ENCODE measurements at regions not wholly inside any gene's neighbourhood (a gene's known extent, or its start where the extent isn't known, plus 50 kb on each side); places are given as distances from the start of the nearest gene placed in this dataset.
A peak's percentile ranks its signal among the peaks of the same experiment; 100 is the strongest.

GRCh38 chr6:48272518-48272917, 161.5 kb upstream of the PTCHD4 start:
- Histone ChIP-seq H3K79me2 (ENCODE audit: control insufficient read depth, insufficient read depth, low read length, unreplicated experiment) (no peaks in the 10 kb centered on the region), H3K27me3 (ENCODE audit: insufficient read depth, low read length) (no peaks in the 10 kb centered on the region), H3K4me3 (ENCODE audit: low read depth, low read length) (no peak overlapping the region), H2AFZ (ENCODE audit: low read length, unreplicated experiment) (no peak overlapping the region), H3K27ac (ENCODE audit: low read depth, low read length) (no peak overlapping the region), H3K36me3 (ENCODE audit: insufficient read depth, low read length) (no peaks in the 10 kb centered on the region), H3K4me1 (ENCODE audit: control insufficient read depth, insufficient read depth, low read length, unreplicated experiment) (no peaks in the 10 kb centered on the region)

GRCh38 chr6:48255094-48255493, 144.1 kb upstream of the PTCHD4 start:
- H3K36me3 ChIP-seq (ENCODE audit: insufficient read depth, low read length) = no peaks in the 10 kb centered on the region
- H3K27me3 ChIP-seq (ENCODE audit: insufficient read depth, low read length) = no peaks in the 10 kb centered on the region
- H3K4me1 ChIP-seq (ENCODE audit: control insufficient read depth, insufficient read depth, low read length, unreplicated experiment) = no peaks in the 10 kb centered on the region
- H3K79me2 ChIP-seq (ENCODE audit: control insufficient read depth, insufficient read depth, low read length, unreplicated experiment) = no peaks in the 10 kb centered on the region
- H3K4me3 ChIP-seq (ENCODE audit: low read depth, low read length) = no peak overlapping the region
- H2AFZ ChIP-seq (ENCODE audit: low read length, unreplicated experiment) = no peak overlapping the region
- H3K27ac ChIP-seq (ENCODE audit: low read depth, low read length) = no peak overlapping the region

GRCh38 chr6:48249071-48249470, 138.1 kb upstream of the PTCHD4 start:
- H3K4me1 ChIP-seq (ENCODE audit: control insufficient read depth, insufficient read depth, low read length, unreplicated experiment) = no peaks in the 10 kb centered on the region
- H3K4me3 ChIP-seq (ENCODE audit: low read depth, low read length) = no peak overlapping the region
- H3K27ac ChIP-seq (ENCODE audit: low read depth, low read length) = no peak overlapping the region
- H3K79me2 ChIP-seq (ENCODE audit: control insufficient read depth, insufficient read depth, low read length, unreplicated experiment) = no peaks in the 10 kb centered on the region
- H3K36me3 ChIP-seq (ENCODE audit: insufficient read depth, low read length) = no peaks in the 10 kb centered on the region
- no peak overlapping the region for H2AFZ ChIP-seq (ENCODE audit: low read length, unreplicated experiment)
- no peaks in the 10 kb centered on the region for H3K27me3 ChIP-seq (ENCODE audit: insufficient read depth, low read length)

- no peaks in the 10 kb centered on the region for H3K79me2 ChIP-seq (ENCODE audit: control insufficient read depth, insufficient read depth, low read length, unreplicated experiment)
- H3K27me3 ChIP-seq (ENCODE audit: insufficient read depth, low read length) = no peaks in the 10 kb centered on the region
- no peak overlapping the region for H2AFZ ChIP-seq (ENCODE audit: low read length, unreplicated experiment)
- H3K27ac ChIP-seq (ENCODE audit: low read depth, low read length) = no peak overlapping the region
- no peak overlapping the region for H3K4me3 ChIP-seq (ENCODE audit: low read depth, low read length)
- H3K36me3 ChIP-seq (ENCODE audit: insufficient read depth, low read length) = no peaks in the 10 kb centered on the region
- H3K4me1 ChIP-seq (ENCODE audit: control insufficient read depth, insufficient read depth, low read length, unreplicated experiment) = no peaks in the 10 kb centered on the region
Observed at GRCh38 chr6:48243071-48243470, 132.1 kb upstream of the PTCHD4 start.

- Histone ChIP-seq H3K79me2 (ENCODE audit: control insufficient read depth, insufficient read depth, low read length, unreplicated experiment) (no peaks in the 10 kb centered on the region), H3K27ac (ENCODE audit: low read depth, low read length) (no peak overlapping the region), H3K4me3 (ENCODE audit: low read depth, low read length) (no peak overlapping the region), H3K27me3 (ENCODE audit: insufficient read depth, low read length) (no peaks in the 10 kb centered on the region), H3K36me3 (ENCODE audit: insufficient read depth, low read length) (no peaks in the 10 kb centered on the region), H3K4me1 (ENCODE audit: control insufficient read depth, insufficient read depth, low read length, unreplicated experiment) (no peaks in the 10 kb centered on the region), H2AFZ (ENCODE audit: low read length, unreplicated experiment) (no peak overlapping the region)
Observed at GRCh38 chr6:48240287-48240686, 129.3 kb upstream of the PTCHD4 start.

- Histone ChIP-seq H3K36me3 (ENCODE audit: insufficient read depth, low read length) (no peaks in the 10 kb centered on the region), H2AFZ (ENCODE audit: low read length, unreplicated experiment) (no peak overlapping the region), H3K27ac (ENCODE audit: low read depth, low read length) (no peak overlapping the region), H3K4me3 (ENCODE audit: low read depth, low read length) (no peak overlapping the region), H3K79me2 (ENCODE audit: control insufficient read depth, insufficient read depth, low read length, unreplicated experiment) (no peaks in the 10 kb centered on the region), H3K4me1 (ENCODE audit: control insufficient read depth, insufficient read depth, low read length, unreplicated experiment) (no peaks in the 10 kb centered on the region), H3K27me3 (ENCODE audit: insufficient read depth, low read length) (no peaks in the 10 kb centered on the region)
Observed at GRCh38 chr6:48236375-48236774, 125.4 kb upstream of the PTCHD4 start.

GRCh38 chr6:48233063-48233462, 122.1 kb upstream of the PTCHD4 start:
- Histone ChIP-seq H3K27me3 (ENCODE audit: insufficient read depth, low read length) (no peaks in the 10 kb centered on the region), H3K4me1 (ENCODE audit: control insufficient read depth, insufficient read depth, low read length, unreplicated experiment) (no peaks in the 10 kb centered on the region), H2AFZ (ENCODE audit: low read length, unreplicated experiment) (no peak overlapping the region), H3K27ac (ENCODE audit: low read depth, low read length) (no peak overlapping the region), H3K79me2 (ENCODE audit: control insufficient read depth, insufficient read depth, low read length, unreplicated experiment) (no peaks in the 10 kb centered on the region), H3K36me3 (ENCODE audit: insufficient read depth, low read length) (no peaks in the 10 kb centered on the region), H3K4me3 (ENCODE audit: low read depth, low read length) (no peak overlapping the region)

- H2AFZ ChIP-seq (ENCODE audit: low read length, unreplicated experiment) = no peak overlapping the region
- no peaks in the 10 kb centered on the region for H3K36me3 ChIP-seq (ENCODE audit: insufficient read depth, low read length)
- H3K79me2 ChIP-seq (ENCODE audit: control insufficient read depth, insufficient read depth, low read length, unreplicated experiment) = no peaks in the 10 kb centered on the region
- H3K27ac ChIP-seq (ENCODE audit: low read depth, low read length) = no peak overlapping the region
- no peaks in the 10 kb centered on the region for H3K27me3 ChIP-seq (ENCODE audit: insufficient read depth, low read length)
- H3K4me3 ChIP-seq (ENCODE audit: low read depth, low read length) = no peak overlapping the region
- no peaks in the 10 kb centered on the region for H3K4me1 ChIP-seq (ENCODE audit: control insufficient read depth, insufficient read depth, low read length, unreplicated experiment)
Observed at GRCh38 chr6:48229841-48230240, 118.8 kb upstream of the PTCHD4 start.

- Histone ChIP-seq H3K4me1 (ENCODE audit: control insufficient read depth, insufficient read depth, low read length, unreplicated experiment) (no peaks in the 10 kb centered on the region), H2AFZ (ENCODE audit: low read length, unreplicated experiment) (no peak overlapping the region), H3K79me2 (ENCODE audit: control insufficient read depth, insufficient read depth, low read length, unreplicated experiment) (no peaks in the 10 kb centered on the region)
Observed at GRCh38 chr6:48222241-48222640, 111.2 kb upstream of the PTCHD4 start.

GRCh38 chr6:48213076-48213788, 102.2 kb upstream of the PTCHD4 start:
- Histone ChIP-seq H3K36me3 (ENCODE audit: insufficient read depth, low read length) (no peaks in the 10 kb centered on the region), H3K79me2 (ENCODE audit: control insufficient read depth, insufficient read depth, low read length, unreplicated experiment) (no peaks in the 10 kb centered on the region), H3K4me3 (ENCODE audit: low read depth, low read length) (no peak overlapping the region), H3K27ac (ENCODE audit: low read depth, low read length) (no peak overlapping the region), H2AFZ (ENCODE audit: low read length, unreplicated experiment) (peak overlapping the region; percentile 17), H3K27me3 (ENCODE audit: insufficient read depth, low read length) (no peaks in the 10 kb centered on the region), H3K4me1 (ENCODE audit: control insufficient read depth, insufficient read depth, low read length, unreplicated experiment) (peaks cover 3% of the 10 kb centered on the region)

More at GRCh38 chr6:48222241-48222640, 111.2 kb upstream of the PTCHD4 start:
- Histone ChIP-seq H3K4me3 (ENCODE audit: low read depth, low read length) (no peak overlapping the region), H3K27ac (ENCODE audit: low read depth, low read length) (no peak overlapping the region), H3K36me3 (ENCODE audit: insufficient read depth, low read length) (no peaks in the 10 kb centered on the region), H3K27me3 (ENCODE audit: insufficient read depth, low read length) (no peaks in the 10 kb centered on the region)

GRCh38 chr6:48212501-48212900, 101.5 kb upstream of the PTCHD4 start:
- Histone ChIP-seq H3K36me3 (ENCODE audit: insufficient read depth, low read length) (no peaks in the 10 kb centered on the region), H3K4me3 (ENCODE audit: low read depth, low read length) (no peak overlapping the region), H3K79me2 (ENCODE audit: control insufficient read depth, insufficient read depth, low read length, unreplicated experiment) (no peaks in the 10 kb centered on the region), H3K27ac (ENCODE audit: low read depth, low read length) (no peak overlapping the region), H3K4me1 (ENCODE audit: control insufficient read depth, insufficient read depth, low read length, unreplicated experiment) (peaks cover 3% of the 10 kb centered on the region), H3K27me3 (ENCODE audit: insufficient read depth, low read length) (no peaks in the 10 kb centered on the region), H2AFZ (ENCODE audit: low read length, unreplicated experiment) (peak overlapping the region; percentile 9)

All from ACC112 (cell line).